Tibial nerve (tissue), 4 donors: ENCODE measurements at regions not wholly inside any gene's neighbourhood (a gene's known extent, or its start where the extent isn't known, plus 50 kb on each side); places are given as distances from the start of the nearest gene placed in this dataset.

Experiments used
- CTCF ChIP-seq, 5 experiments: fragments of 200-600 bp in 3 of 5; fragments of 450-650 bp in 2 of 5; sonication (generic) in 3 of 5; IDR thresholded peaks; one replicate each; pipeline ENCODE4 v1.5.1; 2016 to 2019; ENCODE audit warnings: antibody characterized with exemption in 5 of 5, mild to moderate bottlenecking in 3 of 5, moderate library complexity in 2 of 5
- EP300 ChIP-seq, 2 donors: sonication (generic); formaldehyde crosslinking; IDR thresholded peaks; one replicate each; pipeline ENCODE4 v1.6.1; 2017; ENCODE audit warnings: antibody characterized with exemption in 2 of 2, mild to moderate bottlenecking in 1 of 2

DNA sequence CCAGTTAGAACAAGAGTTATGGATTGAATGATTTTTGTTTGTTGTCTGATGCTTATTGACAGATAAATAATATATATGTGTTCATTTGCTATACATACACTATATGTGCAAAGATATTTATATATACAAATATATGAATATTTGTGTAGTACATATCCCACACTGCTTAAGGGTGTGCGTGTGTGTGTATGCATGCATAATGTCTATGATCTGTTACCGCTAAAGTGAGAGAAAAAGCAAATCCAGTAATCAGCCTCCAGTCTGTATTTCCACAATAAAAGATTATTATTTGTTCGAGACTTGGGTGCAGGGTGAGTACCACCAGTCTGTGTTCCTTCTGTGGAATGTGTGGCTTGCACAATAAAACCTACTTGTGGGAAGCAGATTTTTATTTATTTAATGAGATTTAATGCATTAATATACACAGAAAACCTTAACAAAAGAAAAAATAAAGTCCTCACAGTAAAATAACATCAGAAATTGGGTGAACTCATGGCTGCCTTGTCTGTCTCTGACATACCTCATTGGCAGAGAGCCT is 366.0 kb upstream of the TBL1XR1 start:
- TF ChIP-seq CTCF (IDR thresholded peaks at IDR 0.05) (no peak), EP300 (IDR thresholded peaks at IDR 0.05) (no peak)
